Activated T-helper 17 cell treated with anti-CD3 and anti-CD28 coated beads, Interleukin-2, amount 50 U/mL, for 72 hours (primary cell): ENCODE measurements at regions not wholly inside any gene's neighbourhood (a gene's known extent, or its start where the extent isn't known, plus 50 kb on each side); places are given as distances from the start of the nearest gene placed in this dataset.

ENCODE experiments used
- ATAC-seq: fragments of 150-1000 bp; cut with Tn5 transposase; replicated peaks from 2 replicates; pipeline ENCODE4 v1.10.0; 2021; ENCODE audit warnings: mild to moderate bottlenecking, moderate library complexity
- H3K27ac Mint-ChIP-seq: one replicate; pipeline ENCODE4 v1.8.0; 2022; ENCODE audit warnings: mixed read lengths
- H3K27me3 Mint-ChIP-seq: one replicate; pipeline ENCODE4 v1.8.0; 2022; ENCODE audit warnings: mixed read lengths
- H3K36me3 Mint-ChIP-seq: one replicate; pipeline ENCODE4 v1.8.0; 2022; ENCODE audit warnings: low read depth, mild to moderate bottlenecking, mixed read lengths
- H3K4me1 Mint-ChIP-seq: one replicate; pipeline ENCODE4 v1.8.0; 2022; ENCODE audit warnings: mixed read lengths
- H3K4me3 Mint-ChIP-seq: one replicate; pipeline ENCODE4 v1.8.0; 2022; ENCODE audit warnings: mild to moderate bottlenecking, mixed read lengths
- H3K9me3 Mint-ChIP-seq: one replicate; pipeline ENCODE4 v1.8.0; 2022; ENCODE audit warnings: mixed read lengths

DNA sequence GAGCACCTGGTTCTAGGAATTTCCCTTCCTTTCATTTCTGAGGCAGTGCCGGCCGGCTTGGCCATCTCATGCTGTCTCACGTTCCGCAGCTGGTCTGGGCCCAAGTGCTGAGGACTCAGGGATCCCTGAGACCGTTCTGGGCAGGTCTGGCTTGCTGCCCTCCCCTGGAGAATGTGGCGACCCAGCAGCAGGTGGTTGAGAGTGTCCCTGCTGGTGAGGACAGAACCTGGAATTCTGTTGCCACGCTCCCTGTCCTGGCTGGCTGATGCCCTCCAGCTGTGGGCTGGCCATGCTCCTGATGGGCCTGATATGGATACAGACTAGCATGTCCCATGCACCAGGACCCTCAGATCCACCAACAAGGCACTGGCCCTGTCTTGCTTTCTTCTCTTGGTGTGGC is 114.0 kb upstream of the C1QTNF9B start:
- Mint-ChIP-seq H3K4me3 (no peak overlapping the region), H3K9me3 (no peaks in the 10 kb centered on the region), H3K4me1 (no peaks in the 10 kb centered on the region), H3K27ac (no peak overlapping the region), H3K36me3 (no peaks in the 10 kb centered on the region), H3K27me3 (peaks cover 3% of the 10 kb centered on the region)
- no peak for ATAC-seq

GRCh38 chr13:24012648-24013047 is 115.3 kb upstream of the C1QTNF9B start:
- no peaks in the 10 kb centered on the region for H3K4me1 Mint-ChIP-seq
- H3K9me3 Mint-ChIP-seq, result no peaks in the 10 kb centered on the region
- no peak for ATAC-seq
- H3K27me3 Mint-ChIP-seq, result peaks cover 3% of the 10 kb centered on the region
- no peak overlapping the region for H3K27ac Mint-ChIP-seq
- no peak overlapping the region for H3K4me3 Mint-ChIP-seq
- H3K36me3 Mint-ChIP-seq, result no peaks in the 10 kb centered on the region

- Mint-ChIP-seq H3K36me3 (no peaks in the 10 kb centered on the region), H3K4me3 (no peak overlapping the region), H3K9me3 (no peaks in the 10 kb centered on the region), H3K27me3 (peaks cover 3% of the 10 kb centered on the region), H3K4me1 (no peaks in the 10 kb centered on the region), H3K27ac (no peak overlapping the region)
- ATAC-seq, result no peak
These were observed 115.9 kb upstream of the C1QTNF9B start for GRCh38 chr13:24013189-24013588.

- no peak overlapping the region for H3K27ac Mint-ChIP-seq
- no peaks in the 10 kb centered on the region for H3K4me1 Mint-ChIP-seq
- no peak overlapping the region for H3K4me3 Mint-ChIP-seq
- ATAC-seq, result no peak
- no peaks in the 10 kb centered on the region for H3K36me3 Mint-ChIP-seq
- H3K27me3 Mint-ChIP-seq, result peaks cover 3% of the 10 kb centered on the region
- H3K9me3 Mint-ChIP-seq, result no peaks in the 10 kb centered on the region
These were observed 118.7 kb upstream of the C1QTNF9B start for GRCh38 chr13:24016046-24016445.

DNA sequence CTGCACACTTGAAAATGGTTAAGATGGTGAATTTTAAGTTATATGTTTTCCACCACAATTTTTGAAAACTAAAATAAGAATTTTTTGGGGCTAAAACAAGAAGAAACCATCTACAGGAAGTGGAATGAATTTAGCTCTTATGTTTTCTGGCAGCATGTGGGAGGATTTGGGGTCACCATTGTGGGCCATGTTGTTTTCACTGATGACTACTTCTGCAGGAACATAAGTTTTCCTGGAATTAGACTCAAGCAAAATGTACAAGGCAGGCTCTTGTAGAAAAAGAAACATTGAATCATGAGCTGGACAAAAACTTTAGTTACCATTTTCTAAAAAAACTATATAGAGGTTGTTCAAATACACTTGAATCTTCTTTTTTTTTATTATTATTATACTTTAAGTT is 125.3 kb upstream of the C1QTNF9B start:
- Mint-ChIP-seq H3K4me3 (no peak overlapping the region), H3K36me3 (no peaks in the 10 kb centered on the region), H3K4me1 (no peaks in the 10 kb centered on the region), H3K27me3 (peaks cover 3% of the 10 kb centered on the region), H3K9me3 (no peaks in the 10 kb centered on the region), H3K27ac (no peak overlapping the region)
- no peak for ATAC-seq

DNA sequence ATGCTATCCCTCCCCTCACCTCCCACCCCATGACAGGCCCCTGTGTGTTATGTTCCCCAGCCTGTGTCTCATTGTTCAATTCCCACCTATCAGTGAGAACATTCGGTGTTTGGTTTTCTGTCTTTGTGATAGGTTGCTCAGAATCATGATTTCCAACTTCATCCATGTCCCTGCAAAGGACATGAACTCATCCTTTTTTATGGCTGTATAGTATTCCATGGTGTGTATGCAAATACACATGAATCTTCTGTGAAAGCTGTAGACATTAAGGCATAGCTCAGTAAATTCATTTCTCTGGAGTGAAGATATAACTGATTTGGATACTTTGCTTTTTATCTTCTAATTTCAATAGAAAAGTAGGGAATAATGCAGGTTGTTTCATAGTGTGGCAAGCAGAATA is 125.8 kb upstream of the C1QTNF9B start:
- Mint-ChIP-seq H3K27me3 (peaks cover 3% of the 10 kb centered on the region), H3K4me1 (no peaks in the 10 kb centered on the region), H3K36me3 (no peaks in the 10 kb centered on the region), H3K27ac (no peak overlapping the region), H3K9me3 (no peaks in the 10 kb centered on the region), H3K4me3 (no peak overlapping the region)
- no peak for ATAC-seq

DNA sequence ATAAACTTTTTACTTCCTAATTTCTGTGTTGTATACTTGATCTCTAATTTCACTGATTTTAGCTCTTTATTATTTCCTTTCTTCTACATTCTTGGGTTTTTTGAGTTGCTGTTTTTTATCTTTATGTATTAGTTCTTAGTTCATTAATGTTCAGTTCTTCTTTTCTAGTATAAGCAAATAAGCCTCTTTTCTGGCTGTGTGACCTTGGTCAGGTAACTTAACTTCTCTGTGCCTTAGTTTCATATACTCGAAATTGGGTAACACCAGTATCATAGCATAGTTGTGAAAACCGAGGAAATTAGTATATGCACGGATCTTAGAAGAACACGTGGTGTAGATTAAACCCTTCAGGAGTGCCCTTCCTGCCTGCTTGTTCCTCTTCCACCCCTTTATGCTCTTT is 130.2 kb upstream of the C1QTNF9B start:
- Mint-ChIP-seq H3K4me1 (no peaks in the 10 kb centered on the region), H3K36me3 (no peaks in the 10 kb centered on the region), H3K9me3 (no peaks in the 10 kb centered on the region), H3K4me3 (no peak overlapping the region), H3K27ac (no peak overlapping the region), H3K27me3 (peaks cover 19% of the 10 kb centered on the region)
- no peak for ATAC-seq

- no peak overlapping the region for H3K27ac Mint-ChIP-seq
- ATAC-seq, result no peak
- H3K9me3 Mint-ChIP-seq, result no peaks in the 10 kb centered on the region
- H3K4me3 Mint-ChIP-seq, result no peak overlapping the region
- no peaks in the 10 kb centered on the region for H3K36me3 Mint-ChIP-seq
- peaks cover 25% of the 10 kb centered on the region for H3K27me3 Mint-ChIP-seq
- H3K4me1 Mint-ChIP-seq, result no peaks in the 10 kb centered on the region
These were observed 128.3 kb upstream of the SPATA13 start for GRCh38 chr13:24032252-24032651.

- Mint-ChIP-seq H3K27me3 (peaks cover 22% of the 10 kb centered on the region), H3K27ac (no peak overlapping the region), H3K4me1 (no peaks in the 10 kb centered on the region), H3K36me3 (no peaks in the 10 kb centered on the region), H3K4me3 (no peak overlapping the region), H3K9me3 (no peaks in the 10 kb centered on the region)
- ATAC-seq, result no peak
These were observed 127.8 kb upstream of the SPATA13 start for GRCh38 chr13:24032674-24033073.

DNA sequence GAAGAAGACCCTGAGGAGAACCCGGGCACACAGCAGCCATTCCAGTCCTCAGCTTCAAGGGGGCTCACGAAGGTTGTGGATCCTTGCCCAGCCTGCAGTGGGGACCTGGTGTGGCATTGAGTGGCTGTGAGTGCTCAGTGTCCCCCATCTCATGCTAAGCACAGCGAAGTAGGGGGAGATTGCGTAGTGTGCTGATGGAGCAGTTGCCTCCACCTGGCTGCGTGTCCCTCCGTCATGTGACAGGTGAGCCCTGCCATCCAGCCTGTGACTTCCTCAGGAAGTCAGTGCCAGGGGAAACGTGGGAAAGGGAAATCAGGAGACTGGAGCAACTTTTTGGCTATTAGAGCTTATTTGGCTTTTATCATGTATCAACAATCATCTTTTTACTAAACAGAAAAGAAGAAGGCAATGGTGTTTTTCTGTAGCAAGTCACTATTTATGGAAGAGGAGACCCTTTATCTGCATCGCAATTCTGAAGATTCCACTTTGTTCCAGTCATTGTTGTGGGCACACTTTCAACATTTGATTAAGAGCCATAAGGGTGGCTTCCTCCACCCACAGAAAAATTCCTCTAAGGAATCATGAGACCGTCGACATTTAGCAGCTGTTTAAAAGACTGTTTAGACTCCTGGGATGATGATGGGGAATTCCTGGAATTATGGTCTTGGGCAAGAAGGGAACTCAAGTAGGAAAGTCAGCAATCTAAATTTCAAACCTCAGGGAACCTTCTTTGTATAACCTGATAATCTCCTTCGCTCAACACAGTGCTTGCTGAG is 126.8 kb upstream of the SPATA13 start:
- no peak for ATAC-seq
- Mint-ChIP-seq H3K4me3 (no peak overlapping the region), H3K36me3 (no peaks in the 10 kb centered on the region), H3K27me3 (peaks cover 27% of the 10 kb centered on the region), H3K27ac (no peak overlapping the region), H3K9me3 (no peaks in the 10 kb centered on the region), H3K4me1 (peaks cover 5% of the 10 kb centered on the region)

- Mint-ChIP-seq H3K27me3 (peaks cover 20% of the 10 kb centered on the region), H3K4me1 (peaks cover 5% of the 10 kb centered on the region), H3K9me3 (no peaks in the 10 kb centered on the region), H3K36me3 (no peaks in the 10 kb centered on the region), H3K4me3 (no peak overlapping the region), H3K27ac (no peak overlapping the region)
- no peak for ATAC-seq
These were observed 125.1 kb upstream of the SPATA13 start for GRCh38 chr13:24035411-24035810.

- no peak overlapping the region for H3K4me3 Mint-ChIP-seq
- no peaks in the 10 kb centered on the region for H3K9me3 Mint-ChIP-seq
- ATAC-seq, result no peak
- H3K4me1 Mint-ChIP-seq, result peaks cover 5% of the 10 kb centered on the region
- no peaks in the 10 kb centered on the region for H3K36me3 Mint-ChIP-seq
- H3K27me3 Mint-ChIP-seq, result peaks cover 19% of the 10 kb centered on the region
- H3K27ac Mint-ChIP-seq, result no peak overlapping the region
These were observed 124.4 kb upstream of the SPATA13 start for GRCh38 chr13:24036115-24036514.

GRCh38 chr13:24038405-24038804 is 122.1 kb upstream of the SPATA13 start:
- Mint-ChIP-seq H3K27me3 (peaks cover 10% of the 10 kb centered on the region), H3K9me3 (no peaks in the 10 kb centered on the region), H3K27ac (no peak overlapping the region), H3K4me3 (no peak overlapping the region), H3K4me1 (peaks cover 5% of the 10 kb centered on the region), H3K36me3 (no peaks in the 10 kb centered on the region)
- ATAC-seq, result peak; percentile 59

DNA sequence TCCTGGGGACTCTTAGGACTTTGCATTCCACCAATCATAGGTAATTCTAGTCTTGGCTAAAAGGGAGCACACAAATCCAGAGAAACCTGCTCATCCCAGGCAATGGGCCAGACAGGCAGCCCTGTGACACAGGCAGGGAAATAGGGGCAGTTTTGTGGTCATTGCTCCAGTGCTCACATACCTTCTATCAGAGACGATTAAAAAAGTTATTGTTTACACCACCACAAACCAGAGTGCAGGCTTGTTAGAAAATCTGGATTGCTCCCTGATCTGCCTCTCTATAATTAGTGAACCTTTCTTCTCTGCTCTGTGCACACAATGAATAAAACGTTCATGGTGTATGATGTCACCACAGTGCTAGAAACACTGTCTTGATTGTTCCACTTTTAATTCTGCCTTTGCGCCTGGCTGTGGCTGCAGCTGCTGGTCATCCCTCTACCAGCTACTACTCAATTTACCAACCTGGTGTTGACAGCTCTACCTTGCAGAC is 121.6 kb upstream of the SPATA13 start:
- H3K27ac Mint-ChIP-seq, result no peak overlapping the region
- H3K27me3 Mint-ChIP-seq, result peaks cover 7% of the 10 kb centered on the region
- ATAC-seq, result no peak
- H3K9me3 Mint-ChIP-seq, result no peaks in the 10 kb centered on the region
- H3K4me1 Mint-ChIP-seq, result peaks cover 5% of the 10 kb centered on the region
- H3K36me3 Mint-ChIP-seq, result no peaks in the 10 kb centered on the region
- no peak overlapping the region for H3K4me3 Mint-ChIP-seq

GRCh38 chr13:24039621-24040475 is 120.7 kb upstream of the SPATA13 start:
- H3K9me3 Mint-ChIP-seq, result no peaks in the 10 kb centered on the region
- no peak overlapping the region for H3K27ac Mint-ChIP-seq
- H3K4me3 Mint-ChIP-seq, result no peak overlapping the region
- H3K27me3 Mint-ChIP-seq, result peaks cover 5% of the 10 kb centered on the region
- no peaks in the 10 kb centered on the region for H3K36me3 Mint-ChIP-seq
- H3K4me1 Mint-ChIP-seq, result peaks cover 5% of the 10 kb centered on the region
- ATAC-seq, result peak; percentile 28
